Progenitor cell of endocrine pancreas (in vitro differentiated cells): ENCODE measurements at regions not wholly inside any gene's neighbourhood (a gene's known extent, or its start where the extent isn't known, plus 50 kb on each side); places are given as distances from the start of the nearest gene placed in this dataset.

Experiments
- DNase-seq: peaks from one replicate; pipeline ENCODE4 v3.0.0; 2021; ENCODE audit warnings: low spot score; ENCODE audit not compliant: unreplicated experiment
- H3K27ac Mint-ChIP-seq: 2 replicates; pipeline ENCODE4 v1.8.0; 2021; ENCODE audit warnings: mild to moderate bottlenecking, moderate library complexity, mixed read lengths
- H3K27me3 Mint-ChIP-seq: 2 replicates; pipeline ENCODE4 v1.8.0; 2021; ENCODE audit warnings: mixed read lengths
- H3K36me3 Mint-ChIP-seq: 2 replicates; pipeline ENCODE4 v1.8.0; 2022; ENCODE audit warnings: mixed read lengths; ENCODE audit not compliant: insufficient read depth
- H3K4me1 Mint-ChIP-seq: 2 replicates; pipeline ENCODE4 v1.8.0; 2021; ENCODE audit warnings: low read depth, mixed read lengths
- H3K4me3 Mint-ChIP-seq: 2 replicates; pipeline ENCODE4 v1.8.0; 2021; ENCODE audit warnings: low read depth, mild to moderate bottlenecking, moderate library complexity, mixed read lengths
- H3K9me3 Mint-ChIP-seq: 2 replicates; pipeline ENCODE4 v1.8.0; 2021; ENCODE audit warnings: low read depth, mixed read lengths
- CTCF ChIP-seq: fragments of 200-600 bp; sonication (generic); IDR thresholded peaks from one replicate; pipeline ENCODE4 v1.5.0; 2021; ENCODE audit warnings: antibody characterized with exemption, mild to moderate bottlenecking; ENCODE audit not compliant: unreplicated experiment

GRCh38 chr3:178022599-178022998, 513.6 kb upstream of the KCNMB2 start:
- no peak for TF ChIP-seq CTCF
- no peaks in the 10 kb centered on the region for H3K36me3 Mint-ChIP-seq
- H3K4me1 Mint-ChIP-seq, result no peaks in the 10 kb centered on the region
- H3K27ac Mint-ChIP-seq, result no peak overlapping the region
- DNase-seq, result no peak
- peaks cover 4% of the 10 kb centered on the region for H3K9me3 Mint-ChIP-seq
- no peaks in the 10 kb centered on the region for H3K27me3 Mint-ChIP-seq
- H3K4me3 Mint-ChIP-seq, result no peak overlapping the region

- H3K36me3 Mint-ChIP-seq, result no peaks in the 10 kb centered on the region
- no peaks in the 10 kb centered on the region for H3K27me3 Mint-ChIP-seq
- H3K4me1 Mint-ChIP-seq, result no peaks in the 10 kb centered on the region
- H3K9me3 Mint-ChIP-seq, result peaks cover 4% of the 10 kb centered on the region
- DNase-seq, result no peak
- no peak overlapping the region for H3K27ac Mint-ChIP-seq
- H3K4me3 Mint-ChIP-seq, result no peak overlapping the region
- TF ChIP-seq CTCF, result no peak
Observed at GRCh38 chr3:178028933-178029332, 507.3 kb upstream of the KCNMB2 start.

- no peak for TF ChIP-seq CTCF
- H3K4me1 Mint-ChIP-seq, result no peaks in the 10 kb centered on the region
- no peaks in the 10 kb centered on the region for H3K27me3 Mint-ChIP-seq
- H3K36me3 Mint-ChIP-seq, result no peaks in the 10 kb centered on the region
- no peak overlapping the region for H3K27ac Mint-ChIP-seq
- H3K4me3 Mint-ChIP-seq, result no peak overlapping the region
- DNase-seq, result no peak
- peaks cover 7% of the 10 kb centered on the region for H3K9me3 Mint-ChIP-seq
Observed at GRCh38 chr3:178036451-178037144, 499.6 kb upstream of the KCNMB2 start.

- H3K9me3 Mint-ChIP-seq, result peaks cover 5% of the 10 kb centered on the region
- no peaks in the 10 kb centered on the region for H3K4me1 Mint-ChIP-seq
- no peaks in the 10 kb centered on the region for H3K27me3 Mint-ChIP-seq
- H3K36me3 Mint-ChIP-seq, result no peaks in the 10 kb centered on the region
- H3K4me3 Mint-ChIP-seq, result no peak overlapping the region
- TF ChIP-seq CTCF, result no peak
- DNase-seq, result no peak
- H3K27ac Mint-ChIP-seq, result no peak overlapping the region
Observed at GRCh38 chr3:178041931-178042330, 494.3 kb upstream of the KCNMB2 start.

- Mint-ChIP-seq H3K4me3 (no peak overlapping the region), H3K27me3 (no peaks in the 10 kb centered on the region), H3K36me3 (no peaks in the 10 kb centered on the region), H3K9me3 (peaks cover 5% of the 10 kb centered on the region), H3K4me1 (no peaks in the 10 kb centered on the region), H3K27ac (no peak overlapping the region)
- TF ChIP-seq CTCF, result no peak
- no peak for DNase-seq
Observed at GRCh38 chr3:178042376-178042775, 493.9 kb upstream of the KCNMB2 start.
